GM12878 (cell line): ENCODE measurements at regions not wholly inside any gene's neighbourhood (a gene's known extent, or its start where the extent isn't known, plus 50 kb on each side); places are given as distances from the start of the nearest gene placed in this dataset.

Experiments used
- ATAC-seq: fragments of 200-7000 bp; cut with Tn5 transposase; 3 replicates; pipeline ENCODE4 v1.9.1; 2020; ENCODE audit warnings: mild to moderate bottlenecking, moderate library complexity
- BruUV-seq: library from RNA; stranded (reverse); fragments of 400-500 nt; replicated peaks from 2 replicates; lab custom pipeline; 2021; lab: Mats Ljungman, UMichigan
- CTCF ChIA-PET: fragments of 300-600 bp; sonication (Branson Sonifier 250); formaldehyde crosslinking; extraction: SDS; loops from one replicate; lab custom pipeline; 2021; ENCODE audit warnings: inconsistent platforms; lab: Yijun Ruan, JAX
- POLR2A ChIA-PET: fragments of 350-600 bp; formaldehyde crosslinking; extraction: SDS; loops from one replicate; lab custom pipeline; 2021; ENCODE audit warnings: inconsistent platforms; lab: Charles Lee
- RAD21 ChIA-PET: fragments of 300-600 bp; sonication (Branson Sonifier 250); formaldehyde crosslinking; loops from one replicate; lab custom pipeline; 2023; ENCODE audit warnings: antibody characterized with exemption; ENCODE audit not compliant: unreplicated experiment; lab: Charles Lee
- SMC1A ChIA-PET: fragments of 300-600 bp; sonication (Branson Sonifier 250); formaldehyde crosslinking; loops from one replicate; lab custom pipeline; 2023; ENCODE audit not compliant: unreplicated experiment, uncharacterized antibody; lab: Charles Lee
- DNase-seq: peaks from one replicate; pipeline ENCODE4 v3.0.0-alpha.2; 2011; ENCODE audit warnings: low read depth, low spot score
- FAIRE-seq: peaks from 3 replicates; lab custom pipeline; 2011; peaks lifted over from hg19 to GRCh38; lab: Jason Lieb, UNC
- H2AFZ ChIP-seq: 2 replicates; pipeline ENCODE4 v1.6.0; 2011; ENCODE audit warnings: low read depth, low read length, control low read depth; ENCODE audit not compliant: control insufficient read depth
- H3K27ac ChIP-seq: 2 replicates; pipeline ENCODE4 v1.5.1; 2011; ENCODE audit warnings: control low read depth; ENCODE audit not compliant: control insufficient read depth, insufficient read depth
- H3K27me3 ChIP-seq, 2 experiments: replicated peaks in 1 of 2; 2 replicates each; pipeline versions ENCODE4 v1.6.0 to v1.6.1; 2011; ENCODE audit warnings: low read length in 1 of 2; ENCODE audit not compliant: control insufficient read depth in 2 of 2, insufficient read depth in 2 of 2
- H3K36me3 ChIP-seq, 2 experiments: 2 replicates each; pipeline ENCODE4 v1.5.1; 2011; ENCODE audit warnings: low read length in 1 of 2; ENCODE audit not compliant: control insufficient read depth in 2 of 2, insufficient read depth in 2 of 2
- H3K4me1 ChIP-seq: 2 replicates; pipeline ENCODE4 v1.6.1; 2011; ENCODE audit warnings: mild to moderate bottlenecking, low read length, moderate library complexity, mixed read lengths; ENCODE audit not compliant: control insufficient read depth, insufficient read depth
- H3K4me2 ChIP-seq: 2 replicates; pipeline ENCODE4 v1.6.0; 2011; ENCODE audit warnings: control low read depth; ENCODE audit not compliant: control insufficient read depth, insufficient read depth
- H3K4me3 ChIP-seq: fragments of 200-600 bp; sonication (generic); 2 replicates; pipeline ENCODE4 v1.5.1; 2016
- H3K79me2 ChIP-seq: 2 replicates; pipeline ENCODE4 v1.6.0; 2011; ENCODE audit warnings: low read length; ENCODE audit not compliant: control insufficient read depth, insufficient read depth
- H3K9ac ChIP-seq: 2 replicates; pipeline ENCODE4 v1.8.0; 2011; ENCODE audit warnings: low read length, control low read depth, mixed read lengths; ENCODE audit not compliant: control insufficient read depth, insufficient read depth
- H3K9me3 ChIP-seq: replicated peaks from 3 replicates; pipeline ENCODE4 v1.5.1; 2011; ENCODE audit warnings: mild to moderate bottlenecking, low read length; ENCODE audit not compliant: control insufficient read depth, insufficient read depth
- H4K20me1 ChIP-seq: 2 replicates; pipeline ENCODE4 v1.6.0; 2011; ENCODE audit not compliant: control insufficient read depth, insufficient read depth
- ATF7 ChIP-seq: fragments of 450-650 bp; IDR thresholded peaks from 2 replicates; pipeline ENCODE4 v1.6.1; 2016; ENCODE audit warnings: low read depth, mild to moderate bottlenecking
- BCL11A ChIP-seq: IDR thresholded peaks from 2 replicates; pipeline ENCODE4 v1.6.1; 2011; ENCODE audit warnings: low read depth, low read length
- CREB1 ChIP-seq: IDR thresholded peaks from 2 replicates; pipeline ENCODE4 v1.6.1; 2012; ENCODE audit warnings: low read depth, mild to moderate bottlenecking, inconsistent platforms
- GABPA ChIP-seq: IDR thresholded peaks from 2 replicates; pipeline ENCODE4 v1.6.1; 2014; ENCODE audit warnings: antibody characterized with exemption, low read depth, mild to moderate bottlenecking, inconsistent platforms
- IRF5 ChIP-seq: fragments of 450-650 bp; IDR thresholded peaks from 2 replicates; pipeline ENCODE4 v1.6.1; 2017; ENCODE audit warnings: borderline replicate concordance
- JUNB ChIP-seq: IDR thresholded peaks from 2 replicates; pipeline ENCODE4 v1.6.1; 2016; ENCODE audit warnings: antibody characterized with exemption, mild to moderate bottlenecking
- KAT2A ChIP-seq: conservative IDR thresholded peaks from 2 replicates; pipeline ENCODE4 v1.6.1; 2011; ENCODE audit warnings: low read depth, low read length; ENCODE audit not compliant: control insufficient read depth
- MLLT1 ChIP-seq: fragments of 450-650 bp; IDR thresholded peaks from 2 replicates; pipeline ENCODE4 v1.6.1; 2016; ENCODE audit warnings: mild to moderate bottlenecking
- NBN ChIP-seq: fragments of 450-650 bp; IDR thresholded peaks from 2 replicates; pipeline ENCODE4 v1.6.1; 2016
- NFXL1 ChIP-seq: fragments of 450-650 bp; IDR thresholded peaks from 2 replicates; pipeline ENCODE4 v1.6.1; 2017; ENCODE audit warnings: antibody characterized with exemption, mild to moderate bottlenecking, borderline replicate concordance
- NR2F1 ChIP-seq: fragments of 450-650 bp; conservative IDR thresholded peaks from 2 replicates; pipeline ENCODE4 v1.6.1; 2017; ENCODE audit warnings: mild to moderate bottlenecking
- RFX5 ChIP-seq: IDR thresholded peaks from 2 replicates; pipeline ENCODE4 v1.6.1; 2011; ENCODE audit warnings: low read depth, low read length, improper control_type of control experiment
- SMAD5 ChIP-seq: IDR thresholded peaks from 2 replicates; pipeline ENCODE4 v1.6.1; 2016; ENCODE audit warnings: antibody characterized with exemption, low read depth
- SREBF1 ChIP-seq: IDR thresholded peaks from 2 replicates; pipeline ENCODE4 v1.6.1; 2012; ENCODE audit warnings: mild to moderate bottlenecking, low read length
- STAT3 ChIP-seq: IDR thresholded peaks from 2 replicates; pipeline ENCODE4 v1.6.1; 2011; ENCODE audit warnings: low read depth, low read length, improper control_type of control experiment
- SUPT20H ChIP-seq: IDR thresholded peaks from 2 replicates; pipeline ENCODE4 v1.6.1; 2011; ENCODE audit warnings: low read depth, mild to moderate bottlenecking, low read length, moderate library complexity, borderline replicate concordance; ENCODE audit not compliant: control insufficient read depth
- TBL1XR1 ChIP-seq: IDR thresholded peaks from 2 replicates; pipeline ENCODE4 v1.6.1; 2012; ENCODE audit warnings: low read depth, low read length, improper control_type of control experiment
- YY1 ChIP-seq: IDR thresholded peaks from 2 replicates; pipeline ENCODE4 v1.6.1; 2011; ENCODE audit warnings: low read depth, mild to moderate bottlenecking, low read length
- WGBS: methylation state at CpG from one replicate; pipeline ENCODE4 v1.1.6; 2016; ENCODE audit warnings: low lambda C conversion rate; ENCODE audit not compliant: insufficient replicate concordance, insufficient coverage; ENCODE audit errors: missing lambda C conversion rate; 5-methylcytosine and 5-hydroxymethylcytosine counted together
- in situ Hi-C: fragments of 300-500 bp; cut with MboI; formaldehyde crosslinking; loops from 9 replicates; pipeline ENCODE4 v1.14.3; 2018; ENCODE audit warnings: mixed read lengths
- intact Hi-C: fragments of 100-400 bp; cut with micrococcal nuclease; formaldehyde crosslinking; loops from one replicate; pipeline ENCODE4 v1.14.2; 2022; ENCODE audit not compliant: unreplicated experiment

GRCh38 chr3:166171695-166172094 lies 334.5 kb upstream of the BCHE start:
- Histone ChIP-seq H3K4me2 (no peak overlapping the region), H3K4me1 (no peaks in the 10 kb centered on the region), H3K79me2 (no peaks in the 10 kb centered on the region), H3K27me3 (no peaks in the 10 kb centered on the region), H3K9ac (no peak overlapping the region), H4K20me1 (no peaks in the 10 kb centered on the region), H3K9me3 (no peaks in the 10 kb centered on the region), H3K27ac (no peak overlapping the region), H3K36me3 (no peaks in the 10 kb centered on the region), H2AFZ (no peak overlapping the region), H3K4me3 (no peak overlapping the region)
- CTCF ChIA-PET: no interaction called here
- WGBS: 25% methylated on average over 3 of the region's 3 CpGs
- POLR2A ChIA-PET: no interaction called here
- no peak for DNase-seq
- BruUV-seq: no TSS peak
- RAD21 ChIA-PET: no interaction called here
- no peak for FAIRE-seq
- SMC1A ChIA-PET: no interaction called here
- TF ChIP-seq GABPA (no peak), ATF7 (no peak), IRF5 (no peak), MLLT1 (no peak), TBL1XR1 (no peak), RFX5 (no peak), CREB1 (no peak), JUNB (no peak), NR2F1 (no peak), KAT2A (no peak), NFXL1 (no peak), SREBF1 (no peak), STAT3 (no peak), BCL11A (no peak), SMAD5 (no peak), YY1 (no peak), SUPT20H (no peak), NBN (no peak)
- in situ Hi-C loops (no loop called here), intact Hi-C loops (no loop called here)
- no peak for ATAC-seq
